ENCODE measurements at regions not wholly inside any gene's neighbourhood (a gene's known extent, or its start where the extent isn't known, plus 50 kb on each side); places are given as distances from the start of the nearest gene placed in this dataset.
A peak's percentile ranks its signal among the peaks of the same experiment; 100 is the strongest.

DNA sequence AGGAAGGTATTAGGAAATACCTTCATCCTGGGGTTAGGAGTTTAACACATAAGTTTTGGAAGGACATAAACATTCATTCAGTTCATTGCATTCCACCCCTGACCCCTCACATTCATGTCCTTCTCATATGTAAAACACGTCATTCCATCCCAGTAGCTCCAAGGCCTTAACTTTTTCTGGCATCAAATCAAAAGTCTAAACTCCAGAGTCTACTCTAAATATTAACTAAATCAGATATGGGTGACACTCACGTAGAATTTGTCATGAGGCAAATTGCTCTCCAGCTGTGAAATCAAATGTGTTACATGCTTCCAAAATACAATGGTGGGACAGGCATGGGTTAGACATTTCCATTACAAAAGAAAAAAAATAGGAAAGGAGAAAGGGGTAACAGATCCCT, 298.2 kb upstream of the LRRC7 start:
- no peak for DNase-seq

DNA sequence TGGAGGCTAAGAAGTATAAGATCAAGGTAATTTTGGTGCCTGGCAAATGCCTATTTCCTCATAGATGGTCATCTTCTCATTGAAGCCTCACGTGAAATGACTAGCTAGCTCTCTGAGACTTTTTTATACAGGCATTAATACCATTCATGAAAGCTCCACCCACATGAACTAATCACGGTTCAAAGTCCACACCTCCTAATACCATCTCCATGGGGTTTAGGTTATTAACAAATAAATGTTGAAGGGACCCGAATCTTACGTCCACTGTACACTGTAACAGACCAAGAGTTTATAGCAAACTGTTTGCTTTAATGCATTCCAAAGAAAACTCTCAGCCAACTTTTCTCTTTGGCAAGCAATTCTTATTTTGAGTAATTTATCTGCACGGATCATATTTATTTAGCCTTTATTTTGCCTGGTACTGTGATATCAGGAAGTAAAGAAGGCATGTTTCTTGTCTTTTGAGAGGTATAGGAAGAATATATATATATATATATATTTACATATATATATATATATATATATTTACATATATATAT, 296.1 kb upstream of the LRRC7 start:
- no peak for DNase-seq

DNA sequence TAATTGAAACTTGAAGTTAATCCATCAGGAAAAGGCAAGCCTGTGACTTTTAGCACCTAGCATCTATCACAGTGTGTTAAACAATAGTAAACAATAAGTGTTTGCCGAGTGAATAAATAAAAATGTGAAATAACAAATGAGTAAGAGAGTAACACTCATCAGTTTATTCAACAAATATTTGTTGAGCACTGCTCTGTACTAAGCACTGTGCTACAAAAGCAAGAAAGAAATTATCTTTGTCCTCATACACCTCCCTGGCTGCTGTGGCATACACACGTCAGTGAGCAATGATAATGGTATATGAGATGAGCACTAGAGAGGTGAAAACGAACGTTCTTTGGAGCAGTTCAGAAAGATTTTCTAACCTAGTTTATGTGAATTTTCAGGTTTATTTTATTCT, 295.0 kb upstream of the LRRC7 start:
- no peak for DNase-seq

DNA sequence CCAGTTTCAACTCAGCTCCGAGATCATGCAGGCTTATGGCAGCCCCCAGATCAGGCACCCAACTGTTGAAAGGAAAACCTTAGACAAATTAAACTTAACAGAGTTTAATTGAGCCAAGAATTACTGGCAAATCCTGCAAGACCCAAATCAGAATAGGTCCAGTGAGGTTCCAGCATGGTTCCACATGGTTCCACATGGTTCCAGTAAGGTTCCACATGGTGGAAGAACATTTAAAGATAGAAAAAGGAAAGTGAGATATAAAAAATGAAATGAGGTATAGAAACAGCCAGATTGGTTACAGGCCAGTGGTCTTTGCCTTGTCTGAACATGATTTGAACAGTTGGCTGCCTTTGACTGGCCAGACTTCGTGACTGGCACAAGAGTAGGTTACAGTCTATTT, 288.8 kb upstream of the LRRC7 start:
- no peak for DNase-seq

DNA sequence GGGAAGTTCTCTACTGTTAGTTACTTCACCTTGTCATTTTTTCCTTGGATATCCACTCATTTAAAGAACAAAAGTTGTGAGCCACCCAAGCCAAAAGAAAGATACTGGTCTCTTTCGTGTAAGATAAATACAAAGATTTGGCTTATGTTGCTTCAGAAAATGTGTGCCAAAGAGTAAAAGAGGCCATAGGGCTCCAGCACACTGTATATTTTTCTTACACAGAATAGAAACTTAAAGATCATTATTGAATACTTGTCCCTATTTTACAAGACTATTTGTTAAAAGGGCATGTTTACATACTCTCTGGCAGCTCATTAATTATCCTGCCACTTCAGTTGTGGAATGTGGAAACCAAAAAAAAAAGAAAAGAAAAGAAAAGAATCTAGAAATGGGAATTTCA, 284.2 kb upstream of the LRRC7 start:
- no peak for DNase-seq

DNA sequence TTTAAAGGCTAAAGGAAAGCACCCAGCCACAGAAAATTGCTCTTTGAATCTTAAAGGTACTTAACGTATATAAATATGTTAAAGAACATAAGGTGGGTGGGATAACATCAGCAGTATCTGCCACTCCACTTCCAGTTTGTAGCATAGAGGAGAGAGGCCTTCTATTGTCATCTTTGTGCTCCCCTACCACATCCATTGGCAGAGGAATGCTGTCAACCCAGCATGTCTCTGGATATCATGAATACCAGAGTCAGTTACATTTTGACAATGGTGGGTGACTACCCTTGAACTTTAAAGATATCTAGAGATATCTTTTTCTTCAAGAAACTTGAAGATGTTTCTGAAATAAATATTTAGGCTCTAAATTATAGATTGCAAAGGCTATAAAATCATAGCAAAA, 283.2 kb upstream of the LRRC7 start:
- DNase-seq, result no peak

DNA sequence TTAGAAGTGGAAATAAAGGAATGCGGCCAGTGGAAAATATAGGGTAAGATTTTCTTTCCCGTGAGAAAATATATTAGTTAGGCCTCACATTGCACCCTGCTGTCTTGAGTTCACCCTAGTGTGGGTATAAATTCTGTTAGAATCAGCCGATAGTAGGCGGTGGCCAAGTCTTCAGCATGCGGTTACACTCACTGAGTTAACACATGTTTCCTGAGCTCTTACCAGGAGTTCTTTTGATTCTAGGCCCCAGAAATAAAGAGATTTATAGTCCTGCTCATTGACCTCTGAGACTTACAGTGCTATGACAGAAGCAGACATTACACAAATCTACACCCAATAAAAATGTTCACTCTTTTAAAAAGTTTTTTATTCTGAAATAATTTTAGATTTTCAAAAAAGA, 279.3 kb upstream of the LRRC7 start:
- no peak for DNase-seq

DNA sequence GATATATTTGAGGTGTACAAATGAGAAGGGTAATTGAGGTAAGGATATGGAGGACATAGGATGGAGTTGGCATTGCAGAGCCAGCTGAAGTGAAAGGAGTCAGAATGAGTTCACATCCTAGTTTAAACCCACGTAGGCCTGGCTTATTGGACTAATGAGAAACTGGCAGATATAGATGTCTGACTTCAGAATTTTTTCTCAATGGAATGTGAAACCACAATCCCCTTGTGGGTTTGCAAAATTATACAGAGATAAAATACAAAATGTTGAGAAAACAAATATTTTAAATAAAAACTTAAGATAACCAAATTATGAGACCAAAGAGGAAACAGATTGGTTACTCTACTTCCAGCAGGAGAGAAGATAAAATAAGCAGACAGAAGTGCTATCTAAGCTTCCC, 277.4 kb upstream of the LRRC7 start:
- no peak for DNase-seq

DNA sequence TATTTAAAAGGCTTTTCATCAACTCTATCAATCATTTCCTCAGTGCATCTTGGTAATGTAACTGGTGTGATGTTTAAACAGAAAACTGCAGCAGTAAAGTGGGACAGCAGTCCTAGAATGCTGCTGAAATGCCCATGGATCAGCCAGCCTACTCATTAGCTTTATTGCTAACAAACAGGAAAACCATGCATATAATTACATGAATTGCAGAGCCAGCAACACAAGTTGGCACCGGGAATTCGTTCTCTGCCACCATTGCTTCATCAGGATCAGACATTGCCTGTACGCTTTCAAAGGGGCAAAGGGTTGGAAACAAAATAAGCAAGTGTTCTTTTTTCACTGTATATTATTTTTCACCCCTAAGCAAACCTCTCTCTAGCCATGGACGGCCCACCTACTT, 276.2 kb upstream of the LRRC7 start:
- DNase-seq, result no peak

DNA sequence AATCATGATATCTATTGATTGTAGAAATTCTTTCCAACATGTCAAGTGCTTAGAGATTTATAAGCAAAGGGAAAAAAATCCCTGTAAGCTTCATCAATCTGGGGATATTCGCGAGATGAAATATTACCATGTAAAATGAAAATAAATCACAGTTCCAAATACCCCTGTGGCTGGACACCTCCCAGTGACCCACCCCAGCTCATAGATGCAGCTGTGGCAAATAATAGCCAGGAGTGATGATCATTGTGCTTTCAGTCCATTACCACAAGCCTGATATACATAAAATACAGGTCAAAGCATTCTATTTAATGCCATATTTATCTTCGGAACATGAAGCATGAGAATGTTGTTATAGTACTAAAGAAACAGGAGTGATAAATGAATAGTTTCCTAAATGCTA, 274.9 kb upstream of the LRRC7 start:
- no peak for DNase-seq

DNA sequence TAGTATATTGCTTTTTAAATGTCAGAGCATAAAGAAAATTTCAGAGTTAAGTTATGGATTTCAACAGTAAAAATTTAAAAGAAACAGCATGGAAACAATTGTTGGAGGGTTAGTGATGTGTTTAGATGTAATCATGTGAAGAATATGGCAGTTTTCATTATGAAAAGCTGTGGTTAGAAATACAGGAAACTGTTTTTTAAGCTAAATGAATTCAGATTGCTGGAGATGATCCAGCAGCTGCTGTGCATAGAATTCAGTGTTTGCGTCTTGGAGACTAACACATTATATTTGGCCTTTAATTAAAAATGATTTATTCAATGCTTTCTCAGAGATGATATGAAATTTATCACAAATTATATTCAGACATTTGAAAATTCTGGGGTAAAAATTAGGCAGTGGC, 273.6 kb upstream of the LRRC7 start:
- peak; percentile 8 for DNase-seq

DNA sequence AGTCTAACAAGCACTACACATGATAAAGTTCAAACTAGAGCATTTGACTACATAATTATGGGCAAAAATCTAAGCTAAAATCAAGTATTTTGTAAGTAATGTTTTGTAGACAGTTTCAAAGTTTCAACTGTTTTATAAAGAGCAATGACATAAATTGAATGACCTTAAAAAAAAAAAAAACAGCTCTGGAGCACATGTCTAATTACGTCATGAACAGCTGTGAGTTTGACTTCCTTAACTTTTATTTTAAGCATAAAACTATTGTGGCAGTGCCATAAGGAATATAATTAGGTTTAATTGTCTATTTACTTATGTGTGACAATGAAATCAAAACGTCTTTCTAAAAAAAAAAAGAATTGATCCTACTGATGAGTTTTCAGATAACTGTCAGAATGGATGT, 272.5 kb upstream of the LRRC7 start:
- no peak for DNase-seq

DNA sequence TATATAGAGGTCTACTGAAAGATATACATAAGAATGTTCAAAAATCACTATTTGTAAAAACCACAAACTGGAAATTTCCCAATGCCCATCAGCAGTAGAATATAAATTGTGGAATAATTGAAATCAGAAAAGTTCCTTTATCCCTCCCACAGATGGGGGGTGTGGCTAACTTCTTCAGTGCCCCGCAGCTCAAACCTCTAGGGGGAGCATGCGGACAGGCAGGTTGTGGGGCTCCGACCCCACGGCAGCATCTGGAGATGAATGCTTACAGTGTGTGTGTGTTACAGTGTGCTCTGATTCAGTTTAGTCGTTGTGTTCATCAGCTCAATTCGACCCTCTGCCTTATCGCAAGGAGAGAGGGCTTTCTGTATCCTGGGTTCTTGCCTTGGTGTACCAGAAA, 262.1 kb upstream of the LRRC7 start:
- DNase-seq, result no peak

DNA sequence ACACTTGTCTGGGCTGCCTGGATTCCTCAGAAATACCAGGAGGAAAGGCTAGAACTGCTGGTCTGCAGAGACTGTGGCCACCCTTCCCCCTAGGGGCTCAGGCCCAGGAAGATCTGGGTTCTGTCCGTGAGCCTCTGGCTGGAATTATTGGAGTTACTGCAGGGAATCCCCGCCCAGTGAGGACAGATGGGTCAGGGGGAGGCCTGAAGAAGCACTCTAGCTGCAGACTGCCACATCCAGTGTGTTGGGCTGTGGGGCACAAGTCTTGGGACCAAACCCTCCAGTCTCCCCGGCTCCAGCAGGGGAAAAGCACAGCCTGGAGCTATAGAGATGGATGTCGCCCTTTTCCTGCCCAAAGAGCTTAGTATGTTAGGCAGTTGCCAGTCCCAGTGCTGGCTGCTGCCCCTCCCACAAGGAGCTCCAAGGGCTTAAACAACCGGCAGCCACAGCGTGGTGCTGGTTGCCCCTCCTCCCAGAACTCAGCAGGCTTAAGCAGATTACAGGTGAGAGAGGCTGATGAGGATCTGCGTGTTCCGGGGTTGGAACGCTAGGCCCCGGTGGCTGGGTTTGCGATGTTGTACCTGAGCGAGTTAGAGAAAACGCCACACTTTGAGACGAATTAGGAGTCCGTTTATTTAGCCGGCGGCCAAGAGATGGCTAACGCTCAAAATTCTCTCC, 255.5 kb upstream of the LRRC7 start:
- DNase-seq, result no peak

DNA sequence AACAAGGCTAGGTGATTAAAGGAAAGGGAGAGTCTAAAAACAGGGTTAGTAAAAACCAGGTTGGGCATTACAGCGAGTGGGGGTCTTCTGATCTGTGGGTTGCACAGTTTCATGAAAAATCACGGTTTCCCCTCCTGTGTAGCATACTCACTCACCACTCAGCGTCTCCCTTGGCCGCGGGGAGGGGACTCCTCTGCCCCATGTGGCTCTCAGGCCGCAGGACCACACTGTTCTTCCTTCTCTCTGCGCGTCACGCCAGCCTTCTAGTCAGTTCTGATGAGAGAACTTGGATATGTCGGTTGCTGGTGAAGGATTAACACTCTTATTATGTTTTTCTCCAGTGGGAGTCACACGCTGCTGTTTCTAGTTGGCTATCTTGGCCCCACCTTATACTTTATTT, 254.6 kb upstream of the LRRC7 start:
- no peak for DNase-seq

DNA sequence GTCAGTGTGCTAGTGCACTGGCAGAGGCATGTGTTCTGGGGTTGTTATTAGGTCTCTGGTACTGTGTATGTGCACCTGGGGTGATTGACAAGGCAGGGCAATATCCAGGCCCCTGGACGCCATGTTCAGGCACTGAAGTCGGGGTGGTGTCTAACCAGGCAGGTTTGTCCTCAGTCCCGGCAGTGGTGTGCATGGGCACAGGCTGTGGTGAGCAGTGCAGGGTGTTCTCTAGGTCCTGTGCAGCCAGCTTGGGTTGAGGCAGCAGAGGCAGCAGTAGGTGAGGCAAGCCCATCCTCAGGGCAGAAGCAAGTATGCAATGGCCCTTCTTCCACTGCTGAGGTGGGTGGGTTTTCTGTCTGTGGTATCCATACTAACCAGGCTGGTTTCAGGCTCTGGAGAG, 252.3 kb upstream of the LRRC7 start:
- DNase-seq, result no peak

DNA sequence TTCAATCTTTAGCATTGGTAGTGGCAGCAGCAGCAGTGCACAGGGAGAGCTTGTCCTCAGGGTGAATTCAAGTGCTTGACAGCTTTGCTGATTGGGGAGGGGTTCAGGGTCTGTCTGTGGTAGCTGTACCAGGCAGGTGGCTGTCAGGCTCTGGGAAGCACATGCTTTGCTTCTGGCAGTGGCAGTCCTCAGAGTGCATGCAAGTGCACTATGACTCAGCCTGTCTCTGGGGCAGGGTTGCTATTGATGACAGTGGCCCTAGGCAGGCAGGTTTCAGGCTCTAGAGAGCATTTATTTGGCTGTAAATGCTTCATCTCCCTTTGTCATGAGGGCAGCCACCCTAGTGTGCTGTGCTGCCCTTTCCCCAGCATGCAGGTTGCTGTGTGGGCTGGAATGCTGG, 251.9 kb upstream of the LRRC7 start:
- DNase-seq, result no peak

DNA sequence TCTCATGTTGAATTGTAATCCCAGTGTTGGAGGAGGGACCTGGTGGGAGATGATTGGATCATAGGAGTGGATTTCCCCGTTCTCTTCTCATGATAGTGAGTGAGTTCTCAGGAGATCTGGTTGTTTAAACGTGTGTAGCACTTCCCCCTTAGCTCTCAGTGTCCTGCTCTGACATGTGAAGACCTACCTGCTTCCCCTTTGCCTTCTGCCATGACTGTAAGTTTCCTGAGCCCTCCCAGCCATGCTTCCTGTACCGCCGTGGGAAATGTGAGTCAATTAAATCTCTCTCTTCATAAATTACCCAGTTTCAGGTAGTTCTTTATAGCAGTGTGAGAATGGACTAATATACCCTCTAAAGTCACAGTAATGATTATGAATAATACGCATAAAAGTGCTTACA, 248.4 kb upstream of the LRRC7 start:
- no peak for DNase-seq

DNA sequence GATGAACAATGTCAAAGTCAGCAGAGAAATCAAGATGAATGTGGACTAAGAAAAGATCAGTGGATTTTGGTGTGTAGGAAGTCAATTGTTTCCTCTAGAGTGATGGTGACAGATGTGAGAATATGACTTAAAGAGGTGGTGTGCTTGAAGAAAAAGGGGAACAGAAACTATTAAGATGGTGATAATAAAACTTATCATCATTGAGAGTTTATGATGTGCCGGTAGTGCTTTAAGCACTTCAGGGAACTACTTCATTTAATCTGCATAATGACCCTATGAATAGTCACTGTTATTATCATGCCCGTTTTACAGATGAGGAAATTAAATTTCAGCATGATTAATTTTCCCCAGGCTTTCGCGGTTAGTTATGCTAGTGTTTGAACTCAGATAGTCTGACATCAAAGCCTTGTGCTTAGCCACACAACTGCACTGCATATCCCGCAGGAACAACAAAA, 246.9 kb upstream of the LRRC7 start:
- no peak for DNase-seq

DNA sequence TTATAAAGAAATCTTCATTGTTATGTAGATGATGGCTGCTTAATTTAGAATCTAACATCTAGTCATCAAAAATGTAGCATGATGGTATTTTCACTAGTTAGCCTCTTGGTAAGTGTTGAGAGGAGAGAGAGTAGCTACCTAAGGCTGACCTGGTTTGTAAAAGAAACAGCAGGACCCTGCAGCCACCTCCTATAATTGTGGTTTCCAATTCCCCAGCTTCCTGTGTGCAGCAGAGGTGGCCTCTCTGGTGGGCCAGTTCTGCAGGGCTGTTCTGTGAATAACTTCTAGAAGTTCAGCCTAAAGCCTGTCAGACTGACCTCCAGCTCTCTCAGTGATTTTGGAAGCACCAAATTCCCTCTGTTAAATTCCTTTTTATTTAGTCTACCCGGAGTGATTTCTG, 246.4 kb upstream of the LRRC7 start:
- no peak for DNase-seq

DNA sequence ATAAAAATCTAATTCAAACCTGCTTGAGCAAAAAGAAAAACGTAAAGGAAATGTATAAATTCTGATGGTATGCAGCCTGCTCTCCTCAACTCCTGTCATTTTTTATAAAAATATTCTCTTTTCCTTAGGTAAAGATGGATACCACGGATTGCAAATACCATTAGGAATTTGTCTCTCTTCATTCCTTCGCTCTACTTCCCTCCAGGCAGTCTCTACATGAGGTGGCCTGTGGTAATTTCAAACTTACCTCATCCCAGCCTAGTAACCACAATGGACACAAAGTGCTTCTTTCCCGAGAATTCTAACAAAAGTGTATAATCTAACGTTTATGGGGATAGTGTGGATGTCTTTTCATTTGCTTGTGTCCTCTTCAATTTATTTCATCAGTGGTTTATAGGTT, 239.5 kb upstream of the LRRC7 start:
- no peak for DNase-seq

DNA sequence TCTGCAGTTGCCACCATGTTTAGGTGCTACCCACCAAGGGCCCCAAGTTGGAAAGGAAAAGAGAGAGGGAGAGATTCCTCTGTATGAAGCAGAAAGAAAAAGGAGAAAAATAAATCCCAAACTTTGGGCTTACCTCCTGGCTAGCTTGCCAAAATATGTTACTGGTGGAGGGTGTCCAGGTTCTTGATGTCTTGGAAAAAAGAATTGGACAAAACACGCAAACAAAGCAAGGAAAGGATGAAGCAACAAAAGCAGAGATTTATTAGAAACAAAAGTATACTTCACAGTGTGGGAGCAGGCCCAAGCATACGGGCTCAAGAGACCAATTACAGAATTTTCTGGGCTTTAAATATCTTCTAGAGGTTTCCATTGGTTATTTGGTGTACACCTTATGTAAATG, 204.5 kb upstream of the LRRC7 start:
- no peak for DNase-seq

DNA sequence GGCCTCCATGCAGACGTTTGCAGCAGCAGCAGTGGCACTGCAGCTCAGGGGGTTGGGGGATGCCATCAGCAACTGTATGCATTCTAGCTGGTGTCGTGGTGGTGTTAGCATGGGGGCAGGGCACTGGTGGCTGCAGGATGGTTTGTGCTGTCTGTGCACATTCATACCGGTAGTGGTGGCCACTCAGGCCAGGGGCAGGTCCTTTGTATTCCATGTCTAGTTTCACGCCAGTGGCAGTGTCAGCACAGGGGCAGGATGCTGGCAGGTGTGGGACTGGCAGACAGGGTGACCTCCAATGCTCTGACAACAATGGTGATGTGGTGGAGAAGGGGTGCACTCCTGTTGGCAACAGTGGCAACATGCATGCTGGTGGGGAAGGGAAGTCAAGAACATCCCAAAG, 194.2 kb upstream of the LRRC7 start:
- DNase-seq, result no peak

DNA sequence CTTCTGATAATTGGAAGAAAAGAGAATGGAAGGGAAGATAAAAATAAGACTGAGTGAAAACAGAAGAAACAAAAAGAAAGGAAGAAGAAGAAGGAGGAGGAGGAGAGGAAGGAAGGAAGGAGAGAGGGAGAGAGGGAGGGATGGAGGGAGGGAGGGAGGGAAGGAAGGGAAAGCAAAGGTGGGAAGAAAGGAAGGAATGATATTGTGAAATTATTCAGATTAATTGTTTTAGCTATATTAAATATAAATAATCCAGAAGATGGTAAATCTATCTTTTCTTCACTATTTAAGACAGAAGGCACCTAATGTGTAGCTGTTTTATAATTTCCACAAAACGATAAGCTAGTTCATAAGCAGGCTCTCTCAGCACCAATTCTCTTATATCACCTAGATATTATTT, 191.3 kb upstream of the LRRC7 start:
- no peak for DNase-seq

DNA sequence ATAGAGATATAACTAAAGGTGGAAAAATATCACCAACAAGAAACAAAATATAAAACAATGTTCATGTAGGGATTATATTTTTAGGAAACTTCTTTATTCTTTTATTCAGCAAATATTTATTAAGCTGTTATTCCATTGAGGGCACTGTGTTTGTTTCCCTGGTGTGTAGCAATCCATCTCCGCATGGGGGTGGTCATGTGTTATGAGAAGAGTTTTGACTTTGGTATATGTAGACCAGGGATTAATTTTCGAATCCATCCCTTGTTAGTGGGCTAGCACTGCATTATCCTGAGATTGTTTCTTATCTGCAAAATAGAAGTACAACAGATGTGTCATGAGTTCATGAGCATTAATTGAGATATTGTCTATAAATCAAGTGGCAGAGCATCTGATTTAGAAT, 190.2 kb upstream of the LRRC7 start:
- DNase-seq, result no peak

DNA sequence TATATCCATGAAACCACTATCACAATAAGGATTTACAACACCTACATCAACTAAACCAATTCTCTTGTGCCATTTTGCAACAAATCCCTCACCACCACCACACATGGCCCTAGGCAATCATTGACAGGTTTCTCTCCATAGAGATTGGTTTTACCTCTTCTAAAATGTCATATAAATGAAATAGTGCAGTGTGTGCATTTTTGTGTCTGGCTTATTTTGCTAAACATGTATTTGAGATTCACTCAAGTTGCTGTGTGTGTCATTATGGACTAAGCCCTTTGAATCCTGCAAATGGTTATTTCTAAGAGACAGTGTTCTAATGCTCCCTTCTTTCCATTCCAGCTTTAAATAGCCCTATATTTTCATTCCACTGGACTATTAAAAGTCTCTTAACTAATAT, 179.7 kb upstream of the LRRC7 start:
- no peak for DNase-seq
